ENCODE measurements at regions not wholly inside any gene's neighbourhood (a gene's known extent, or its start where the extent isn't known, plus 50 kb on each side); places are given as distances from the start of the nearest gene placed in this dataset.
A peak's percentile ranks its signal among the peaks of the same experiment; 100 is the strongest.

GRCh38 chr2:217709478-217710210, 293.2 kb downstream of the TNS1 start:
- H3K27ac Mint-ChIP-seq (ENCODE audit: unreplicated experiment) = peak overlapping the region; percentile 55

GRCh38 chr2:217707131-217707611, 295.6 kb downstream of the TNS1 start:
- Mint-ChIP-seq H3K36me3 (ENCODE audit: low read depth, unreplicated experiment) (peaks cover 17% of the 10 kb centered on the region), H3K27ac (ENCODE audit: unreplicated experiment) (no peak overlapping the region), H3K9me3 (ENCODE audit: unreplicated experiment) (no peaks in the 10 kb centered on the region), H3K27me3 (ENCODE audit: low read depth, unreplicated experiment) (peaks cover 2% of the 10 kb centered on the region), H3K4me3 (ENCODE audit: unreplicated experiment) (no peak overlapping the region), H3K4me1 (ENCODE audit: low read depth, unreplicated experiment) (peaks cover 38% of the 10 kb centered on the region)
- no peak overlapping the region for H2AFZ ChIP-seq (ENCODE audit: low read depth, low read length)
- H3K4me1 ChIP-seq (ENCODE audit: insufficient read depth, low read length) = peaks cover 21% of the 10 kb centered on the region
- DNase-seq (ENCODE audit: low read depth) = peak; percentile 47
- no peak for TF ChIP-seq EZH2 (IDR thresholded peaks at IDR 0.05; ENCODE audit: insufficient read depth, low read length)
- no peak for TF ChIP-seq CTCF (IDR thresholded peaks at IDR 0.05; ENCODE audit: insufficient read depth, low read depth, low read length)
- H3K4me3 ChIP-seq (ENCODE audit: insufficient read depth, low read depth, low read length) = no peak overlapping the region
- H3K36me3 ChIP-seq (ENCODE audit: insufficient read depth, low read length) = no peaks in the 10 kb centered on the region
- H3K9ac ChIP-seq (ENCODE audit: low read length) = no peak overlapping the region
- no peak for FAIRE-seq
- no peaks in the 10 kb centered on the region for H4K20me1 ChIP-seq (ENCODE audit: insufficient read depth, low read length)
- no peak overlapping the region for H3K27ac ChIP-seq (ENCODE audit: low read depth, low read length)
- H3K4me2 ChIP-seq (ENCODE audit: low read length) = peak overlapping the region; percentile 34
- no peaks in the 10 kb centered on the region for H3K27me3 ChIP-seq (ENCODE audit: insufficient read depth, low read length)
- H3K9me3 ChIP-seq (ENCODE audit: insufficient read depth, low read depth, low read length) = no peaks in the 10 kb centered on the region
- H3K79me2 ChIP-seq (ENCODE audit: insufficient read depth, low read length) = no peaks in the 10 kb centered on the region

More at GRCh38 chr2:217709478-217710210, 293.2 kb downstream of the TNS1 start:
- H3K36me3 ChIP-seq (ENCODE audit: insufficient read depth, low read length) = no peaks in the 10 kb centered on the region
- no peak overlapping the region for H3K27ac ChIP-seq (ENCODE audit: low read depth, low read length)
- H3K27me3 Mint-ChIP-seq (ENCODE audit: low read depth, unreplicated experiment) = no peaks in the 10 kb centered on the region
- H3K9ac ChIP-seq (ENCODE audit: low read length) = no peak overlapping the region
- H4K20me1 ChIP-seq (ENCODE audit: insufficient read depth, low read length) = no peaks in the 10 kb centered on the region
- H2AFZ ChIP-seq (ENCODE audit: low read depth, low read length) = no peak overlapping the region
- peaks cover 10% of the 10 kb centered on the region for H3K36me3 Mint-ChIP-seq (ENCODE audit: low read depth, unreplicated experiment)
- H3K9me3 Mint-ChIP-seq (ENCODE audit: unreplicated experiment) = no peaks in the 10 kb centered on the region
- no peak overlapping the region for H3K4me3 ChIP-seq (ENCODE audit: insufficient read depth, low read depth, low read length)
- H3K79me2 ChIP-seq (ENCODE audit: insufficient read depth, low read length) = no peaks in the 10 kb centered on the region
- TF ChIP-seq CTCF (IDR thresholded peaks at IDR 0.05; ENCODE audit: insufficient read depth, low read depth, low read length) (no peak), EZH2 (IDR thresholded peaks at IDR 0.05; ENCODE audit: insufficient read depth, low read length) (no peak)
- H3K4me2 ChIP-seq (ENCODE audit: low read length) = peak overlapping the region; percentile 3
- no peak for DNase-seq (ENCODE audit: low read depth)
- H3K4me1 Mint-ChIP-seq (ENCODE audit: low read depth, unreplicated experiment) = peaks cover 61% of the 10 kb centered on the region
- no peaks in the 10 kb centered on the region for H3K9me3 ChIP-seq (ENCODE audit: insufficient read depth, low read depth, low read length)
- H3K4me3 Mint-ChIP-seq (ENCODE audit: unreplicated experiment) = no peak overlapping the region
- FAIRE-seq = no peak
- no peaks in the 10 kb centered on the region for H3K27me3 ChIP-seq (ENCODE audit: insufficient read depth, low read length)
- peaks cover 33% of the 10 kb centered on the region for H3K4me1 ChIP-seq (ENCODE audit: insufficient read depth, low read length)

GRCh38 chr2:217706513-217706912, 296.3 kb downstream of the TNS1 start:
- no peaks in the 10 kb centered on the region for H3K27me3 ChIP-seq (ENCODE audit: insufficient read depth, low read length)
- Mint-ChIP-seq H3K9me3 (ENCODE audit: unreplicated experiment) (no peaks in the 10 kb centered on the region), H3K4me1 (ENCODE audit: low read depth, unreplicated experiment) (peaks cover 31% of the 10 kb centered on the region), H3K4me3 (ENCODE audit: unreplicated experiment) (peak overlapping the region; percentile 28), H3K27ac (ENCODE audit: unreplicated experiment) (peak overlapping the region; percentile 10), H3K36me3 (ENCODE audit: low read depth, unreplicated experiment) (peaks cover 24% of the 10 kb centered on the region), H3K27me3 (ENCODE audit: low read depth, unreplicated experiment) (peaks cover 2% of the 10 kb centered on the region)
- no peak overlapping the region for H2AFZ ChIP-seq (ENCODE audit: low read depth, low read length)
- peaks cover 21% of the 10 kb centered on the region for H3K4me1 ChIP-seq (ENCODE audit: insufficient read depth, low read length)
- no peaks in the 10 kb centered on the region for H4K20me1 ChIP-seq (ENCODE audit: insufficient read depth, low read length)
- DNase-seq (ENCODE audit: low read depth) (no peak), FAIRE-seq (no peak)
- H3K4me3 ChIP-seq (ENCODE audit: insufficient read depth, low read depth, low read length) = no peak overlapping the region
- H3K36me3 ChIP-seq (ENCODE audit: insufficient read depth, low read length) = no peaks in the 10 kb centered on the region
- H3K9ac ChIP-seq (ENCODE audit: low read length) = no peak overlapping the region
- no peak for TF ChIP-seq EZH2 (IDR thresholded peaks at IDR 0.05; ENCODE audit: insufficient read depth, low read length)
- no peak for TF ChIP-seq CTCF (IDR thresholded peaks at IDR 0.05; ENCODE audit: insufficient read depth, low read depth, low read length)
- H3K9me3 ChIP-seq (ENCODE audit: insufficient read depth, low read depth, low read length) = no peaks in the 10 kb centered on the region
- no peak overlapping the region for H3K27ac ChIP-seq (ENCODE audit: low read depth, low read length)
- H3K4me2 ChIP-seq (ENCODE audit: low read length) = no peak overlapping the region
- no peaks in the 10 kb centered on the region for H3K79me2 ChIP-seq (ENCODE audit: insufficient read depth, low read length)
